Neural cell (in vitro differentiated cells): ENCODE measurements at regions not wholly inside any gene's neighbourhood (a gene's known extent, or its start where the extent isn't known, plus 50 kb on each side); places are given as distances from the start of the nearest gene placed in this dataset.

Experiments
- EP300 ChIP-seq: fragments of 450-650 bp; conservative IDR thresholded peaks from 2 replicates; pipeline ENCODE4 v1.6.1; 2014; ENCODE audit warnings: antibody characterized with exemption, mild to moderate bottlenecking, moderate library complexity; ENCODE audit not compliant: poor library complexity, severe bottlenecking
- EZH2 ChIP-seq: fragments of 200-600, 300-800 bp; shearing (Covaris generic), sonication (generic); IDR thresholded peaks from 2 replicates; pipeline ENCODE4 v1.6.1; 2014; ENCODE audit warnings: antibody characterized with exemption, low read length, borderline replicate concordance, mild to moderate bottlenecking; ENCODE audit not compliant: insufficient read depth, poor library complexity, severe bottlenecking
- POLR2AphosphoS5 ChIP-seq: IDR thresholded peaks from 2 replicates; pipeline ENCODE4 v1.6.1; 2012
- SMC3 ChIP-seq: fragments of 450-650 bp; conservative IDR thresholded peaks from 2 replicates; pipeline ENCODE4 v1.6.1; 2014; ENCODE audit warnings: antibody characterized with exemption, mild to moderate bottlenecking, moderate library complexity; ENCODE audit not compliant: poor library complexity
- TF ChIP-seq, protein P1 (sequence below): fragments of 450-650 bp; IDR thresholded peaks from 2 replicates; pipeline ENCODE4 v1.5.1; 2014; ENCODE audit warnings: antibody characterized with exemption, mild to moderate bottlenecking, moderate library complexity; ENCODE audit not compliant: poor library complexity, severe bottlenecking

DNA sequence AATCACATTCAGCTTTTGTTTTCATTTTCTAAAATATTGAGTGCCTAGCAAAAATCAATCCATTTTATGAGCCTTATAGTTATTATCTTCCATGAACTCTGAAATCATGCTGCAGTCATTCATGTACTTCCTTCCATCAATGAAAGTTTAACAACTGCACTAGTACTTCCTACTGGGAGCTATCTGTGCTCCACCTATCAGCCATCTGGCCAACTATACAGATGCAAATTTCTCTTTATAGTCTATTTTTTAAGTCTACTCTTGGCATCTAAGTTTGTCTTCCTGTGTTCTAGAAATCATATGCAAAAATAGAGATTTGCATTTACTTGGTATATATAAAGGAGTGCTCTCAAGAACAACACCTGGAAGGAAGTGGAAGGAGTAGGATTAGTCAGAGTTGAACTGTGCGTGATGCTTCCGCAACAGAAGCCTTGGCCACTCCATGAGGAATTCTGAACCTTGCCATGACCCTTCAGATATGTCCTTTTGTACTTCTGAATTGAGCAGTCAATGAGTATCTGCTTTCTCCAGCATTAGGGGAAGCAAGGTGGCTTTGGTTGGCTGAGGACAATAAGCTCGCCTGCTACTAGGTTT lies 403.2 kb upstream of the ADAMTS5 start:
- TF ChIP-seq, protein P1, sequence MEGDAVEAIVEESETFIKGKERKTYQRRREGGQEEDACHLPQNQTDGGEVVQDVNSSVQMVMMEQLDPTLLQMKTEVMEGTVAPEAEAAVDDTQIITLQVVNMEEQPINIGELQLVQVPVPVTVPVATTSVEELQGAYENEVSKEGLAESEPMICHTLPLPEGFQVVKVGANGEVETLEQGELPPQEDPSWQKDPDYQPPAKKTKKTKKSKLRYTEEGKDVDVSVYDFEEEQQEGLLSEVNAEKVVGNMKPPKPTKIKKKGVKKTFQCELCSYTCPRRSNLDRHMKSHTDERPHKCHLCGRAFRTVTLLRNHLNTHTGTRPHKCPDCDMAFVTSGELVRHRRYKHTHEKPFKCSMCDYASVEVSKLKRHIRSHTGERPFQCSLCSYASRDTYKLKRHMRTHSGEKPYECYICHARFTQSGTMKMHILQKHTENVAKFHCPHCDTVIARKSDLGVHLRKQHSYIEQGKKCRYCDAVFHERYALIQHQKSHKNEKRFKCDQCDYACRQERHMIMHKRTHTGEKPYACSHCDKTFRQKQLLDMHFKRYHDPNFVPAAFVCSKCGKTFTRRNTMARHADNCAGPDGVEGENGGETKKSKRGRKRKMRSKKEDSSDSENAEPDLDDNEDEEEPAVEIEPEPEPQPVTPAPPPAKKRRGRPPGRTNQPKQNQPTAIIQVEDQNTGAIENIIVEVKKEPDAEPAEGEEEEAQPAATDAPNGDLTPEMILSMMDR, result no peak
- TF ChIP-seq EP300 (no peak), EZH2 (no peak), SMC3 (no peak), POLR2AphosphoS5 (no peak)
